HG03558 (cell line): ENCODE measurements at regions not wholly inside any gene's neighbourhood (a gene's known extent, or its start where the extent isn't known, plus 50 kb on each side); places are given as distances from the start of the nearest gene placed in this dataset.

Source experiments
- ATAC-seq: cut with Tn5 transposase; IDR thresholded peaks from one replicate; pipeline ENCODE4 v1.9.1; 2021; ENCODE audit warnings: moderate number of reproducible peaks; ENCODE audit not compliant: unreplicated experiment; ENCODE audit errors: extremely low read depth

DNA sequence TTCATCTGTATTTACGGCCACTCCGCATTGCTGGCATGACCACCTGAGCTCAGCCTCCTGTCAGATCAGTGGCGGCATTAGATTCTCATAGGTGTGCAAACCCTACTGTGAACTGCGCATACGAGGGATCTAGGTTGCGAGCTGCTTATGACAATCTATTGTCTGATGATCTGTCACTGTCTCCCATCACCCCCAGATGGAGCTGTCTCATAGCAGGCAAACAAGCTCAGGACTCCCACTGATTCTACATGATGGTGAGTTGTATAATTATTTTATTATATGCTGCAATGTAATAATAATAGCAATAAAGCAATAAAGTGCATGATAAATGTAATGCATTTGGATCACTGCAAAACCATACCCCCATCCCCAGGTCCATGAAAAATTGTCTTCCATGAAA lies 1172.9 kb upstream of the AUTS2 start:
- ATAC-seq: no peak

DNA sequence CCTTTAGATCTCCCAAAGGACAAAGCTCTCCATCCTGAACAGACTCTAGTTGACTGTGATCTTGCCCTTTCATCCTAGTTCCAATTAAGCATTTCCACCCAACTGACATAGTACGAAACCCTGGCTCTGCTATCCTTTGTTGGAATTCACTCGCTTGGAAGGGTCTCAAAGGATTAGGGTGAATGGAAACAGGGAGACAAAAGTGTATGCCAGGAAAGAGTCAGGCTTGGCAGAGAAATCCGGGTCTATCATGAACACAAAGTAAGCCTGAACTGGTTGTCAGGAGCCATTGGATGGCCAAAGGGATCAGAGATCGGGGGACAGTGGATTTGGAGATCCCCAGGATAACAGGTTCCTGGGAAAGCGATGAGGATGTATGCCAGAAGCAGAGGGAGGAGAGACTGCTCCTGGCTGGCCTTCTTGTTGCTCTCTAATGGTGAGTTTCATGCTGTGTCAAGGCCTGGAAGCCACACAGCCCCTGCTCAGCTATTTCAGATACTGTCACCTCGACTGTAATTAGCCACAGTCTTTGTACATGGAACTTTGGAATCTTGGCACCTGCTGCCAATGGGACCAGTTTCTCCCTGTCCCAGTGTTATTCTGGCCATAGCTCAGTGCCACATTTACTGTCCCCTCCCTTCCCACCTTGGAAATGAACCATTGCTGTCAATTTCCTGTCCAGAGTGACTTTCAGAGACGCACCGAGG lies 1168.7 kb upstream of the AUTS2 start:
- ATAC-seq: no peak

GRCh38 chr7:68432585-68432984 lies 1165.7 kb upstream of the AUTS2 start:
- ATAC-seq: no peak

- no peak for ATAC-seq
Measured at GRCh38 chr7:68433462-68434070, 1164.7 kb upstream of the AUTS2 start.

DNA sequence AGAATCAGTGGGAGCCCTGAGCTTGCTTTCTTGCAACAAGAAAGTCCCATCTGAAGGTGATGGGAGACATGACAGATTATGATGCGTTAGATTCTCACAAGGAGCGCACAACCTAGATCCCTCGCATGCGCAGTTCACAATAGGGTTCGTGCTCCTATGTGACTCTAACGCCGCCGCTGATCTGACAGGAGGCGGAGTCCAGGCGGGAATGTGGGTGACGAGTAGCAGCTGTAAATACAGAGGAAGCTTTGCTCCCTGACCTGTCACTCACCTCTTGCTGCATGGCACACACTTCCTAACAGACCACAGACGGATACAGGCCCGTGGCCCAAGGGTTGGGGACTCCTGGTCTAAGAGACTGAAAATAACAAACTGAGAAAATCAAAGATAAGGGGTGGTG lies 1163.4 kb upstream of the AUTS2 start:
- no peak for ATAC-seq

DNA sequence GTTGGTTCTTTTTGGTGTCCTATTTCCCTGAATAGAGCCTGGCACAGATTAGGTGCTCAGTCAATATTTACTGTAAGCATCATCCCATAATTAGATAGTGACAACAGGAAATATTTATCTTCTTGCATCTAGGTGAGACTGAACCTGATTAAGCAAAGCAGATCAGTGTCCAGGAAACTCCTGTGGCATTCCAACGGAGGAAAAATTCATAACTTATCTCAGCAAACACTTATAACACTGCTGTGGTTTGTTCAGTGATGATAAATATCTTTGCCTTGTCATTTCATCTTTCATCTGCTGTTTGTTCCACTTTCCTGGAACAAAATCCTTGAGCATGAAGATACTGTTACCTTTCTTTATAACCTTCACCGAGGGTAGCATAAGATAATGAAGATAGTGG lies 1160.3 kb upstream of the AUTS2 start:
- no peak for ATAC-seq

GRCh38 chr7:68438811-68439210 lies 1159.5 kb upstream of the AUTS2 start:
- ATAC-seq: no peak

DNA sequence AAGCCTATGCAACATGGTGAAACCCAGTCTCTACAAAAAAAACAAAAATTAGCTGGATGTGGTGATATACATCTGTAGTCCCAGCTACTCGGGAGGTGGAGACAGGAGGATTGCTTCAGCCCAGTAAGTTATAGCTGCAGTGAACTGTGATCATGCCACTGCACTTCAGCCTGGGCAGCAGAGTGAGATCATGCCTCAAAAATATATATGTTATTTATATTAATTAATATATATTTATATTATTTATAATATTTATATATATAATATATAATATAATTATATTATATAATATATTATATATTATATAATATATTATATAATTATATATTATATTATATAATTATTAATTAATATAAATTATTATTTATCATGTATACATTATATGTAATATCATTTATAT lies 1158.4 kb upstream of the AUTS2 start:
- ATAC-seq: no peak

GRCh38 chr7:68440866-68441265 lies 1157.4 kb upstream of the AUTS2 start:
- ATAC-seq: no peak

DNA sequence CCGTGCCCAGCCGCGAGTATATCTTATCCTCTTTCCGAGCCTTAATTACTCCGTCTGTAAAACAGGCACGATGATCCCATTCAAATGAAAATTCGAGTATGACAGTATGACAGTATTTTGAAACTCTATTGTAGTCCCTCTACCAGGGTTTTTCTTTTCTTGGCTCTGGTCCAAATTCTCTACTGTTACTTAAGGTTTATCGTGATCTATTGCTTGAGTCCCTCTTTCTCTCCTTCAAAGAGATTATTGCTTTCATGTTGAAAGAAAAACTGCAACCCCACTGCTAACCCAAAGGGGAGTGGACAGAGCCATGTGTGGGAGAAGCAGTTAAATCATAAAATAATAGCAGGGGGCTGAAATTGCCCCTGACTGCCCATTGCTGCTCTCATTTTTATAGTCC lies 1156.6 kb upstream of the AUTS2 start:
- ATAC-seq: no peak

DNA sequence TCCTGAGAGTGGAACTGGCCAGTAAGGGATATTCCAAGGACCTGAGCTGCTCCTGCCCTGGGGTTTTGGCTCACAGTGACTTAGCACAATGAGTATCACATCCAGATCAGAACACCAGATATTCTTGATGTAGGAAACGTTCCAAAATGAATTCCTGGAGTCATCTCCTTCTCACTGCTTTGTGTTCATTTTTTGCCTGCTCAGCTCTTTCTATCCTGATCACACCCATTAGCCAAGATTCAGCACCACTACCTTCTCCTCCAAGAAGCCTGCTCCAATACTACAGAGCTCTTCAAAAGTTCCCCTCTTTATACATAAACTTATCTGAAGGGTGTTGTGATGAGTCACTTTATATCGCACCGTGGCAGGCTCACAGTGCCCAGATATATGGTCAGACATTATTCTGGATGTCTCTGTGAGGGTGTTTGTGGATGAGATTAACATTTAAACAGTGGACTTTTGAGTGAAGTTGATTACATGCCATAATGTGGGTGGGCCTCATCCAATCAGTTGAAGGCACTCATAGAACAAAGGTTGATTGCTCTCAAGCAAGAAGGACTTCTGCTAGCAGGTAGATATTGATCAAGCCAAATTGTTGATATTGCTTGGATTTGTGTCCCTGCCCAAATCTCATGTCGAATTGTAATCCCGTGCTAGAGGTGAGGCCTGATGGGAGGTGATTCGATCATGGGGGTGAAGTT lies 1155.2 kb upstream of the AUTS2 start:
- no peak for ATAC-seq

DNA sequence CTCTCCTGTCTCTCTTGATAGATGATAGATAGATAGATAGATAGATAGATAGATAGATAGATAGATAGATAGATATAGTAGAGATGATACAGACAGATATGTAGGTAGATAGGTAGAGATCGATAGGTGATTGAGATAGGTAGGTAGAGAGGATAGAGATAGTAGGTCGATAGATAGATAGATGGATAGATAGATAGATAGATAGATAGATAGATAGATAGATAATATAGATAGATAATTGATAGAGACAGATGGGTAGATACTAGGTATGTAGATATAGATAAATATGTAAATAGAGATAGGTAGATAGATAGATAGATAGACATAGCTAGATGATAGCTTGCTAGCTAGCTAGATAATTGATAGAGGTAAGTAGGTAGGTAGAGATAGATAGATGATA lies 1154.2 kb upstream of the AUTS2 start:
- ATAC-seq: no peak

DNA sequence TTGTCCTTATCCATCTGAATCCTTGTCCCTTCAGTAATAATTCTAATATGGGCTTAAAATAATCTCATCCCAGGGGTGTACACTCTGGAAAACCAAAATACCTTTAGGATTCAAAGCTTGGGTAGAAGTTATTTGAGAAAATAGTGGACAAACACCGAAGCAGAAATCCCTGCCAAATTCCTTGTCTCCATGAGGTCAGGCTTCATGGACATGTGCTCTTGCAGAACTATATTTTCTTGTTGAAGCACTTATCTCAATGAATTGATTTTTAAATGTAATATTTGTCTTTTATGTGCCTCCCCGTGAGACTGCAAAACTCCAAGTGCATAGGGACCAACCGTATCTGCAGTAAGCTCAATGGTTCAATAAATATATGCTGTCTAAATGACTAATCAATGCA lies 1153.3 kb upstream of the AUTS2 start:
- ATAC-seq: no peak

GRCh38 chr7:68446183-68446582 lies 1152.1 kb upstream of the AUTS2 start:
- ATAC-seq: no peak

DNA sequence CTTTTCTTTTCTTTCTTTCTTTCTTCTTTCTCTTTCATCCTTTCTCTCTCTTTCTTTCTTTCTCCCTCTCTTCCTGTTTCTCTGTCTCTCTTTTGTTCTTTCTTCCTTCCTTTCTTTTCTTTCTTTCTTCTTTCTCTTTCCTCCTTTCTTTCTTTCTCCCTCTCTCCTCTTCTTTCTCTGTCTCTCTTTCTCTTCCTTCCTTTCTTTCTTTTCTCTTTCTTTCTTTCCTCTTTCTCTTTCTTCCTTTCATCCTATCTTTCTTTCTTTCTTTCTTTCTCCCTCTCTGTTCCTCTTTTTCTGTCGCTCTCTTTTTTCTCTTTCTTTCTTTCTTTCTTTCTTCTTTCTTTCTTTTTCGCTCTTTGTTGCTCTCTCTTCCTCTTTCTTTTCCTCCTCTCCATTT lies 1149.2 kb upstream of the AUTS2 start:
- no peak for ATAC-seq

DNA sequence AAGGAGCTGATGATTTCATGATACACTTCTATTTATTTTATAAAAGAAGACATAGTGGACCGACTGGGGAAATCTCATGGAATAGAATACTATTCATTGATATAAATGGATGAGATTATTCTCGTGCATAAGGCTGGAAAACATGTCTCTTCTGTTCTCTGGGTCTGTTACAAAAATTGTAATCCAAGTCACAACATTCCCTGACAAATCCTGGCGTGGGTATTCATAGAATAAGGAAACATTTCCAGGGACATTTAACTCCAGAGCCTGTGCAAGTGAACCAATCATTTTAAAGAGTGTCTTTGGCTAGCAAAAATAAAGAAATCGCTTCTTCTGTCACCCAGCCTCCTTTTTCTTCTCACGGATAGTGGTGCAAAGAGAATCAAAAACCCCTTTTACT lies 1148.5 kb upstream of the AUTS2 start:
- ATAC-seq: no peak

GRCh38 chr7:68454931-68455330 lies 1143.3 kb upstream of the AUTS2 start:
- no peak for ATAC-seq

DNA sequence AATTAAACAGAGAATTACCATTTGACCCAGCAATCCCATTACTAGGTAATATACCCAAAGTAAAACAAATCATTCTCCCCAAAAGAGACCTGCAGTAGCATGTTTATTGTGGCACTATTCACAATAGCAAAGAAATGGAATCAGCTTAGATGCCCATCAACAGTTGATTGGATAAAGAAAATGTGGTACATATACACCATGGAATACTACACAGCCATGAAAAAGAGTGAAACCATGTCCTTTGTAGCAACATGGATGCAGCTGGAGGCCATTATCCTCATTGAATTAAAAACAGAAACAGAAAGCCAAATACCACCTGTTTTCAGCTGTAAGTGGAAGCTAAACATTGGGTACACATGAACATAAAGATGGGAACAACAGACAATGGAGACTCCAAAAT lies 1141.8 kb upstream of the AUTS2 start:
- ATAC-seq: no peak

GRCh38 chr7:68457481-68457880 lies 1140.8 kb upstream of the AUTS2 start:
- no peak for ATAC-seq

GRCh38 chr7:68458010-68458908 lies 1140.0 kb upstream of the AUTS2 start:
- ATAC-seq: no peak

DNA sequence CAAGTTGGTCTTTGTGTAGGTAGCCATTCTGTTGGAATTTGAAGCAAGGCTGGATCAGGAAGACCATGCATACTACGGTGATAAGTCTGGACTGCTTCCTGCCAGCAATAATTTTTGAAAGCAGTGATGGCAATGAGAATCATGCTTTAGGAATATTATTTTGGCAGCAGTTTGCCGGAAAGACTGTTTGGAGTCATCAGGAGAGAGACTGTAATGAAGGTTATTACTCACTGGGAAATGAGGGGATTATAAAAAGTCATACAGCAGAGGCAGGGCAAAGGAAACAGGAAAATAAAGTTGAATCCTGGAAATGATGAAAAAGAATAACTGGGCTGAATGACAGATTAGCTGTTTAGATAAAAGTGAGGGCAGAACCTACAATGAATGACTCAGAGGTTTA lies 1136.8 kb upstream of the AUTS2 start:
- no peak for ATAC-seq
